ENCODE measurements at regions not wholly inside any gene's neighbourhood (a gene's known extent, or its start where the extent isn't known, plus 50 kb on each side); places are given as distances from the start of the nearest gene placed in this dataset.
"Not testable (repeated sequence)": the region's sequence is repeated elsewhere in the genome, so short reads cannot be mapped to it uniquely, and the experiment has no call there.

DNA sequence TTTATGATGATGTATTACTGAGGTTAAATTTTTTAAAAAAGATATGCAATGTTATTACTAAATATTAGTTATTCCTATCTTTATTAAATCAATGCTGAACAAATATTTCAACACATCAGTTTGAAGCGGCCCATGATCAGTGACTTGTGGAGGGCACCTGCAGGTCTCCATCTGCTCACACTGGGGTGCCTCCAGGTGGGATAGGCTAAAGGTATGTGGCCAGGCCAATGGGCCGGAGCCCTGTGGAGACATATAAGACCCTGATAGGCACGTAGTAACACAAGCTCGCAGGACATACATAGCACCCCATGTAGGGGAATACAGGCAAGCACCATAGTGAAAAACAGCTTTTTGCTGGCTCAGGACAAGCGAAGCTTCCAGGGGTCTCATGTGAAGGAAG is 469.8 kb downstream of the ZNF536 start:
- Histone ChIP-seq H3K4me2 (ENCODE audit: extremely low read depth, insufficient read depth, low read length) (no peak overlapping the region), H3K9me3 (ENCODE audit: control insufficient read depth, insufficient read depth, low read depth, low read length) (no peaks in the 10 kb centered on the region), H3K4me1 (ENCODE audit: control insufficient read depth, extremely low read depth, insufficient read depth, low read length) (no peaks in the 10 kb centered on the region), H4K20me1 (ENCODE audit: control insufficient read depth, extremely low read depth, insufficient read depth, low read length) (no peaks in the 10 kb centered on the region), H3K36me3 (ENCODE audit: control insufficient read depth, insufficient read depth, low read length) (no peaks in the 10 kb centered on the region), H3K27ac (ENCODE audit: insufficient read depth, low read length) (no peak overlapping the region), H2AFZ (ENCODE audit: low read length) (no peak overlapping the region), H3K27me3 (ENCODE audit: control insufficient read depth, insufficient read depth, low read length) (no peaks in the 10 kb centered on the region), H3K79me2 (ENCODE audit: control insufficient read depth, insufficient read depth, low read length) (no peaks in the 10 kb centered on the region), H3K9ac (ENCODE audit: insufficient read depth, low read length) (no peak overlapping the region), H3K4me3 (replicated peaks in 1 of 4; ENCODE audit: control extremely low read depth in 1 of 4, insufficient read depth in 1 of 4, low read depth in 3 of 4, low read length in 4 of 4) (no peak overlapping the region)
- TF ChIP-seq EZH2 (IDR thresholded peaks at IDR 0.05; ENCODE audit: low read length, missing control alignments): no peak
- TF ChIP-seq, protein P1, sequence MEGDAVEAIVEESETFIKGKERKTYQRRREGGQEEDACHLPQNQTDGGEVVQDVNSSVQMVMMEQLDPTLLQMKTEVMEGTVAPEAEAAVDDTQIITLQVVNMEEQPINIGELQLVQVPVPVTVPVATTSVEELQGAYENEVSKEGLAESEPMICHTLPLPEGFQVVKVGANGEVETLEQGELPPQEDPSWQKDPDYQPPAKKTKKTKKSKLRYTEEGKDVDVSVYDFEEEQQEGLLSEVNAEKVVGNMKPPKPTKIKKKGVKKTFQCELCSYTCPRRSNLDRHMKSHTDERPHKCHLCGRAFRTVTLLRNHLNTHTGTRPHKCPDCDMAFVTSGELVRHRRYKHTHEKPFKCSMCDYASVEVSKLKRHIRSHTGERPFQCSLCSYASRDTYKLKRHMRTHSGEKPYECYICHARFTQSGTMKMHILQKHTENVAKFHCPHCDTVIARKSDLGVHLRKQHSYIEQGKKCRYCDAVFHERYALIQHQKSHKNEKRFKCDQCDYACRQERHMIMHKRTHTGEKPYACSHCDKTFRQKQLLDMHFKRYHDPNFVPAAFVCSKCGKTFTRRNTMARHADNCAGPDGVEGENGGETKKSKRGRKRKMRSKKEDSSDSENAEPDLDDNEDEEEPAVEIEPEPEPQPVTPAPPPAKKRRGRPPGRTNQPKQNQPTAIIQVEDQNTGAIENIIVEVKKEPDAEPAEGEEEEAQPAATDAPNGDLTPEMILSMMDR (conservative IDR thresholded peaks at IDR 0.05 in 1 of 2, IDR thresholded peaks at IDR 0.05 in 1 of 2; ENCODE audit: low read depth in 1 of 2, low read length in 2 of 2): no peak
- DNase-seq (ENCODE audit: low read depth in 2 of 2): no peak

- H3K27me3 ChIP-seq (ENCODE audit: control insufficient read depth, insufficient read depth, low read length): no peaks in the 10 kb centered on the region
- no peak for DNase-seq (ENCODE audit: low read depth in 2 of 2)
- no peak overlapping the region for H3K4me2 ChIP-seq (ENCODE audit: extremely low read depth, insufficient read depth, low read length)
- no peaks in the 10 kb centered on the region for H4K20me1 ChIP-seq (ENCODE audit: control insufficient read depth, extremely low read depth, insufficient read depth, low read length)
- H3K4me1 ChIP-seq (ENCODE audit: control insufficient read depth, extremely low read depth, insufficient read depth, low read length): no peaks in the 10 kb centered on the region
- H3K27ac ChIP-seq (ENCODE audit: insufficient read depth, low read length): no peak overlapping the region
- H3K4me3 ChIP-seq (replicated peaks in 1 of 4; ENCODE audit: control extremely low read depth in 1 of 4, insufficient read depth in 1 of 4, low read depth in 3 of 4, low read length in 4 of 4): no peak overlapping the region
- no peak overlapping the region for H2AFZ ChIP-seq (ENCODE audit: low read length)
- no peaks in the 10 kb centered on the region for H3K36me3 ChIP-seq (ENCODE audit: control insufficient read depth, insufficient read depth, low read length)
- no peaks in the 10 kb centered on the region for H3K79me2 ChIP-seq (ENCODE audit: control insufficient read depth, insufficient read depth, low read length)
- no peaks in the 10 kb centered on the region for H3K9me3 ChIP-seq (ENCODE audit: control insufficient read depth, insufficient read depth, low read depth, low read length)
- TF ChIP-seq EZH2 (IDR thresholded peaks at IDR 0.05; ENCODE audit: low read length, missing control alignments): no peak
- TF ChIP-seq, protein P1 (conservative IDR thresholded peaks at IDR 0.05 in 1 of 2, IDR thresholded peaks at IDR 0.05 in 1 of 2; ENCODE audit: low read depth in 1 of 2, low read length in 2 of 2): no peak
- H3K9ac ChIP-seq (ENCODE audit: insufficient read depth, low read length): no peak overlapping the region
Observed at GRCh38 chr19:30830875-30831274, 458.7 kb downstream of the ZNF536 start.

- H3K27ac ChIP-seq (ENCODE audit: insufficient read depth, low read length); DNase-seq (ENCODE audit: low read depth in 2 of 2): not testable (repeated sequence)
Observed at GRCh38 chr19:30825505-30825904, 453.3 kb downstream of the ZNF536 start.

More at GRCh38 chr19:30825505-30825904, 453.3 kb downstream of the ZNF536 start:
- H4K20me1 ChIP-seq (ENCODE audit: control insufficient read depth, extremely low read depth, insufficient read depth, low read length); H3K9me3 ChIP-seq (ENCODE audit: control insufficient read depth, insufficient read depth, low read depth, low read length); H3K36me3 ChIP-seq (ENCODE audit: control insufficient read depth, insufficient read depth, low read length); H3K9ac ChIP-seq (ENCODE audit: insufficient read depth, low read length); H3K4me2 ChIP-seq (ENCODE audit: extremely low read depth, insufficient read depth, low read length); H2AFZ ChIP-seq (ENCODE audit: low read length); H3K79me2 ChIP-seq (ENCODE audit: control insufficient read depth, insufficient read depth, low read length); H3K4me1 ChIP-seq (ENCODE audit: control insufficient read depth, extremely low read depth, insufficient read depth, low read length); H3K4me3 ChIP-seq (replicated peaks in 1 of 4; ENCODE audit: control extremely low read depth in 1 of 4, insufficient read depth in 1 of 4, low read depth in 3 of 4, low read length in 4 of 4); H3K27me3 ChIP-seq (ENCODE audit: control insufficient read depth, insufficient read depth, low read length): not testable (repeated sequence)

All from fibroblast of lung (primary cell).